Activated naive CD4-positive, alpha-beta T cell treated with anti-CD3 and anti-CD28 coated beads, Interleukin-2, amount 10 ng/mL, durations not matched to agents 7 days and 5 days (primary cell): ENCODE measurements at regions not wholly inside any gene's neighbourhood (a gene's known extent, or its start where the extent isn't known, plus 50 kb on each side); places are given as distances from the start of the nearest gene placed in this dataset.

Experiments
- CTCF ChIA-PET: fragments of 350-600 bp; sonication (Branson Sonifier 250); formaldehyde crosslinking; loops from one replicate; lab custom pipeline; 2021; ENCODE audit warnings: antibody characterized with exemption; lab: Charles Lee
- DNase-seq: peaks from one replicate; pipeline ENCODE4 v3.0.0-alpha.2; 2020
- H3K27ac Mint-ChIP-seq: one replicate; pipeline ENCODE4 v1.8.0; 2021; ENCODE audit warnings: mild to moderate bottlenecking, moderate library complexity, mixed read lengths
- H3K27me3 Mint-ChIP-seq: one replicate; pipeline ENCODE4 v1.8.0; 2021; ENCODE audit warnings: mild to moderate bottlenecking, mixed read lengths
- H3K36me3 Mint-ChIP-seq: one replicate; pipeline ENCODE4 v1.8.0; 2021; ENCODE audit warnings: mixed read lengths
- H3K4me1 Mint-ChIP-seq: one replicate; pipeline ENCODE4 v1.8.0; 2021; ENCODE audit warnings: mixed read lengths
- H3K4me3 Mint-ChIP-seq: one replicate; pipeline ENCODE4 v1.8.0; 2021; ENCODE audit warnings: mild to moderate bottlenecking, moderate library complexity, mixed read lengths
- H3K9me3 Mint-ChIP-seq: one replicate; pipeline ENCODE4 v1.8.0; 2021; ENCODE audit warnings: mixed read lengths

DNA sequence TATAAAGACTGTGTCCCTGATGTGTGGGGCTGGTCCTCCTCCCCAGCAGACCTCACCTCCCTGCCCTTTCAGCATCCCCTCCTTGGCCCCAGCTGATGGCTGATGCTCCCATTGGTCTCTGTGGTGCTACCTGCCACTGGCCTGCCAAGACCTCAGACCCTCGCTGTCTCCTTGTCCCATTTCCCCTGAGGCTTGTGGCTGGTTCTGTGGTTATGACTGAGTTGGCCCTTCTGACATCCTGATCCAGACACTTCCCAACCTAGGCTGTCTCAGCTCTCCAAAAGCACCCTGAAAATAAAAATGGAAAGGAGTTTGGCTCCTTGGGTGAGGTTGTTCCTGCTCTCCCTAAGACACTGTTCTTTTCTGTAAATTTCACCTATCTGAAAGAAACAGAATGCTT lies 214.2 kb downstream of the RPS24 start:
- no peak for DNase-seq
- H3K27ac Mint-ChIP-seq, result no peak overlapping the region
- H3K4me1 Mint-ChIP-seq, result peaks cover 20% of the 10 kb centered on the region
- no peak overlapping the region for H3K4me3 Mint-ChIP-seq
- H3K9me3 Mint-ChIP-seq, result peaks cover 6% of the 10 kb centered on the region
- CTCF ChIA-PET, result no interaction called here
- H3K36me3 Mint-ChIP-seq, result no peaks in the 10 kb centered on the region
- H3K27me3 Mint-ChIP-seq, result peaks cover 19% of the 10 kb centered on the region

DNA sequence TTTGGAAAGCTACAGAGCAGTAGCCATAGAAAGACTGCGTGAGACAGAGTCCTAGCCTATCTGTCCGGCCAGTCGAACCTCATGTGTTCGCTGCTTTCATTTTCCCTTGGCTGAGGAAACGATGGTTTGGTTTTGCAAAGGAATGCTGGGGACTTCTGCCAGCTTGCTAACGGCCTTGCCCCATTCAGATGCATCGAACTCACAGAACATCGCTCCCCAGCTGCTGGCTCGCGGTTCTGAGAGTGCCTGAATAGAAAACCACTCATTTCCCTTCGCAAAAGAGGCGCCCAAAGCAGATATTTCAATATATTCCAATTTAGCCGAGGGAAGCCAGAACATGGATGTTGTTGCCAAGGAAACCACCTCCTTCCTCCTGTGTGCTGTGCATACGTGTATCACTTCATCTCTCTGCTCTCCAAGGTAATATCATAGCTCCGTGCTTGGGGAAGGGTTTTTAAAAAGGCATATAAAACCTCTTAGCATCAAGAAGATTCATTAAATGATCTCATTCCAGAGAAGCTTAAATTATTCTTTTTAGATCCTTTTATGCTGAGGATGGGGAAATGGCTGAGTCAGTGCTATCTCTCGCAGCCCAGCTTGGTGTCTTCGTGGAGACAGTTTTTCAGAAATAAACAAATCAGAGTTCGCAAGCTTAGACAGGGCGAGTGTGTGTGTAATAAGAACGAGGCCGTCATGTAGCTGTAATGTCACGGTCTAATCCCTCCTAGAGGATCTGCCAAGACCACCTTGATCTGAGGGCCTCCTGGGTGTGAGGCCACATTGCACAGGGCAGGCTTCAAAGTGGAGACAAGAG lies 215.2 kb downstream of the RPS24 start:
- Mint-ChIP-seq H3K4me1 (peaks cover 20% of the 10 kb centered on the region), H3K36me3 (no peaks in the 10 kb centered on the region), H3K27ac (no peak overlapping the region), H3K9me3 (peaks cover 2% of the 10 kb centered on the region), H3K27me3 (peaks cover 23% of the 10 kb centered on the region), H3K4me3 (no peak overlapping the region)
- no peak for DNase-seq
- CTCF ChIA-PET, result no interaction called here

DNA sequence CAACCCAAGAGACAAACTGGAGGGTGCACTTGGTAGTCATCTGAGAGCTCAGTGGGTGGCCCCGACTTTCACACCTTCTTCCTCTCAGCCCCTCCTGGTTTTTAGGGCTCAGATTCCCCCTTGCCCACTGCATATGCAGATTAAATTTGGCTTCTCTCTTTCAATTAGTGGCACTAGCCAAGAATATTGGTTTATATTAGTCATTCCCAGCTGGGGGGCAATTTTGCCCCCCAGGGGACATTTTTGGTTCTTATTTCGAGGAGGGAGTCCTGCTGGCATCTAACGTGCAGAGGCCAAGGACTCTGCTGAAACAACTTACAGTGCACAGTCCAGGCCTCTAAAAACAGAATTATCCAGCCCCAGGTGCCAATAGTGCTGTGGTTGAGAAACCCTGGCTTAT lies 216.0 kb downstream of the RPS24 start:
- H3K27me3 Mint-ChIP-seq, result peaks cover 23% of the 10 kb centered on the region

DNA sequence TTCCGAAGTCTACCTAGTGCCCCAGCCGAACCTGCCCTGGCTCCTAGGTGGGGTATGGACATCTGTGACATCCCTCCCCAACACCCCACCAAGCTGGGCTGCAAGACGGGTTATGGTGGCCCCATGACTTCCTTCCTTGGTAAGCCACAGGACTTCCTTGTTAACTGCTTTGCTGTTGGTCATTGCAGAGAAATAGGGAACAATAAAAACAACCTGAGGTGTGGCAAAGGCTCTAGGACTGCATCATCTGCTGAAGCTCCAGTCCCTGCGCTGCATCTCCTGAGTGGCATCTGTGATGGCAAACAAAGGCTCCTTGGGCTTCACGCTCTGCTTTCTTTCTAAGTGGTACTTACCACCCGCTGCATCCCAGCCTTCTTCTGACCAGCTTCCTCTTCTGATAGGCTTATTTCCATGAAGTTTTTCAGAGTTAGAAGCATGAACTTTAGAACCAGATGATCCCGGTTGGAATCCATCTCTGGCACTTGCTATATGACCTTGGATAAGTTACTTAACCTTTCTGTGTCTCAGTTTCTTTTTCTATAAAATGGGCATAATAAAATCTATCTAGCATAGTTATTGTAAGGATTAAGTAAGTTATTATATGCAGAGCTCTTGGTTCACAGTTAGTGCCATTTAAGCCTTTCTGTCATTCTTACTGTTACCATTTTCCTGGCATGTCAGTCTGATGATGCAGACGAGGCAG lies 216.8 kb downstream of the RPS24 start:
- Mint-ChIP-seq H3K4me3 (no peak overlapping the region), H3K4me1 (peaks cover 20% of the 10 kb centered on the region), H3K36me3 (no peaks in the 10 kb centered on the region), H3K9me3 (no peaks in the 10 kb centered on the region), H3K27me3 (peaks cover 26% of the 10 kb centered on the region), H3K27ac (no peak overlapping the region)
- CTCF ChIA-PET, result interaction anchor here (0.7 to 1.2 kb wide), 3 partner anchors 10 to 54 kb away, joined by 3 read pairs; no protein-coding TSS in a partner anchor
- DNase-seq, result no peak

More for the DNA sequence above, 216.0 kb downstream of the RPS24 start:
- Mint-ChIP-seq H3K9me3 (no peaks in the 10 kb centered on the region), H3K36me3 (no peaks in the 10 kb centered on the region), H3K27ac (no peak overlapping the region), H3K4me3 (no peak overlapping the region), H3K4me1 (peaks cover 20% of the 10 kb centered on the region)
- no peak for DNase-seq
- CTCF ChIA-PET, result interaction anchor here (0.7 to 1.2 kb wide), 2 partner anchors 18 to 55 kb away, joined by 3 read pairs; no protein-coding TSS in a partner anchor

DNA sequence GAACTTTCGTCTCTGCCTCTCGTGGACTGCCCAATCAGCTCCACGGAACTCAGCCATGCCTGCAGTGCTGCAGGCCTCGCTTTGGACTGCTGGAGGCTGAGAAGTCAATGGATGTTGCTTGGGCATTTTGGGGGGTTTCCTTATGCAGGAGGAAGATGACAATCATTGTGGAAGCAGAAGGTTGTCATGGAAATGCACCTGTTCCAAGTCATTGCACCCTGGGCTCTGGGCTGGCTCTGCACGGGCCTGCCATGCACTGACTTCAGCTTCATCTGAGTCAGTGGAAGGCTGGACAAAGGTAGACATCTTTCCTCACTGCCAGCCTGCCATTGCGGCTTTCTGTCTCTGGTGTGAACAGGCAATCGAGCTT lies 217.3 kb downstream of the RPS24 start:
- DNase-seq, result no peak
- H3K9me3 Mint-ChIP-seq, result no peaks in the 10 kb centered on the region
- CTCF ChIA-PET, result interaction anchor here (1.1 kb wide), 1 partner anchor 9 kb away, joined by 3 read pairs; no protein-coding TSS in a partner anchor
- H3K4me1 Mint-ChIP-seq, result peaks cover 20% of the 10 kb centered on the region
- no peak overlapping the region for H3K4me3 Mint-ChIP-seq
- H3K36me3 Mint-ChIP-seq, result no peaks in the 10 kb centered on the region
- H3K27ac Mint-ChIP-seq, result no peak overlapping the region
- peaks cover 30% of the 10 kb centered on the region for H3K27me3 Mint-ChIP-seq

DNA sequence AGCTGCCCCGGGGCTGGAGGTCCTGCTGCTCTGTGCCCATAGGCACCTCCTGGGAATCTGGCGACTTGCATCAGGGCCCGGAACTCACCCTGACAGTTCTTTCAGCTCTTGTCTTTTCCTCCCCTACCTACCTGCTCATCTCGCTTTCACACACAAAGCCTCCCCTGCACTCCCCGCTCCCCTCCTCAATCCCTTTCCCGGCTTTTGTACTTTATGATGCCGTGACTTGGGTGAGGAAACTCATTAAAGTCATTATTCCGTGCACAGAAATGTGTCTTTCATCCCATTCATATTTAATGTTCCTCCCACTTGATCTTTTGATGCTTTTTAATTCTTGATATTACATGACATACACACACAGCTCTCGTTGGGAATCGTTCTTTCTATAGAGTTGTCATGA lies 218.6 kb downstream of the RPS24 start:
- Mint-ChIP-seq H3K4me1 (peaks cover 20% of the 10 kb centered on the region), H3K9me3 (no peaks in the 10 kb centered on the region), H3K27me3 (peaks cover 26% of the 10 kb centered on the region), H3K36me3 (no peaks in the 10 kb centered on the region), H3K27ac (no peak overlapping the region), H3K4me3 (no peak overlapping the region)
- CTCF ChIA-PET, result no interaction called here
- DNase-seq, result no peak

DNA sequence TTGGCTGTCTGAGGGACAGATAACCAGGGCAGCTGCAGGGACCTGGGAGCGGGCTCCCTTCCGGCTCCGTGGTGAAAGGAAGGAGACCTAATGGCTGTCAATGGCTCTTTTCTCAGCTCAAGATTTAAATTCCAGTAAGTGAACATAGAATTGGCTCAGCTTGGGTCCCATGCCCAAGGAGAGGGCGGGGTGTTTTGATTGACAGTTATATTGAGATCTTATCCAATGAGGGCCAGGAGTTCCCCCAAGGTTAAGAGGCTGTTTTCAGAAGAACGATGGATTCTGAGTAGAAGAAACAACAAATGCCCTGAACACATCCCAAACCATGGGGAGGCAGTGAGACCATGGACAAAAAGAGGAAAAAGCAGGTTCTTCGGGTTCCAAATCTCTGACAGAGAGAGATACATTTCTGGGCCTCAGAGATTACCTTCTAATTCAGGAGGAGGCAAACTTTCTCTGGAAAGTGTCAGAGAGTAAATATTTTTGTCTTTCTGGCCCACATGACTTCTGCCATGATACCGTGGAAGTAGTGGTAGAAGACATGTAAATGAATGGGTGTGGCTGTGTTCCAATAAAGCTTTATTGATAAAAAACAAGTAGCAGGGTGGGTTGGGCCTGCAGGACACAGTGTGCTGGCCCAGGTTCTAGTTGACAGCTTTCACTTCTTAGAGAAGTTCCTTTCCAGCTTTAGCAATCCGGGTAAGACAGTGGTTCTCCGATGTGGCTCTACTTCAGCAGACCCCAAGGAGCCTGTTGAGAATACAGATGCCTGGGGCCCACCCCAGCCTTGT lies 219.6 kb downstream of the RPS24 start:
- no peaks in the 10 kb centered on the region for H3K36me3 Mint-ChIP-seq
- H3K4me1 Mint-ChIP-seq, result peaks cover 20% of the 10 kb centered on the region
- H3K27me3 Mint-ChIP-seq, result peaks cover 26% of the 10 kb centered on the region
- DNase-seq, result no peak
- no peak overlapping the region for H3K4me3 Mint-ChIP-seq
- H3K9me3 Mint-ChIP-seq, result no peaks in the 10 kb centered on the region
- no peak overlapping the region for H3K27ac Mint-ChIP-seq
- CTCF ChIA-PET, result no interaction called here

DNA sequence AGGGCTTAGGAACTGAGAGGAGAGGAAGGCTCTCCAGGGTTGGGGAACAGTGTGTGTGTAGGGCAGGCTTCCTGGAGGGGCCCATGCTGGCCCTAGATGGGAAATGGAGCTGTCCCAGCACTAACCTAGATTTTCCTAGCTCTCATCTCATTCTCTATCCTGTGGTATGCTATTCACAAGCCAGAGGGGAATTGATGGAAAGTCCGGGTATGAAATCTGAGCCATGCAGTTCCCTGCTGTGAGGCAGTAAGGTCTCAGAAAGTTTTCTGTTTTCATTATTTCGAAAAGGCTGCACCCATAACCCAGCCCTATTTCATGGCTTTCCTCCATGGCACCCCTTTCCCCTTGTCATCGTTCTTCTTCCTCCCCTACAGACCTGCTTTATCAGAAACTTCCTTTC lies 220.3 kb downstream of the RPS24 start:
- Mint-ChIP-seq H3K27ac (no peak overlapping the region), H3K36me3 (no peaks in the 10 kb centered on the region), H3K4me3 (no peak overlapping the region), H3K9me3 (no peaks in the 10 kb centered on the region), H3K27me3 (peaks cover 27% of the 10 kb centered on the region), H3K4me1 (peaks cover 18% of the 10 kb centered on the region)
- CTCF ChIA-PET, result no interaction called here
- no peak for DNase-seq

DNA sequence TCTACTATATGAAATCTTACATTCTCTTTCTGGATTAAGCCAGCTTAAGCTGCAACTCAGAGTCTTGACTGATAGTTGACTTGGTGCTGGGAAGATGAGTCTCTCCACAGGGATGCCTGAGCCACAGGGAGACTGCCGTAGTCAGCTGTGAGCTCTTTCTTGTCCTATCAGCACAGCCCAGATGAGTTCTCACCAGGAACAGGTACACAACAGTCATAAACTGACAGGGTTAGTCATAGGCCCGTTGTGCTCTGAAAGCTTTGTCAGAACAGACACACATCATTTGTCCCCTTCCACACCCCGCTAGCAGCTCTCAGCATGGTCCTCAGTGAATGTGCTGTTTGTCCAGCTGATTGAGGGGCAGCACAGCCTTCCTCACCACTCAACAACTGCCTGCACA lies 221.6 kb downstream of the RPS24 start:
- no peaks in the 10 kb centered on the region for H3K9me3 Mint-ChIP-seq
- H3K4me1 Mint-ChIP-seq, result peaks cover 8% of the 10 kb centered on the region
- CTCF ChIA-PET, result no interaction called here
- H3K27me3 Mint-ChIP-seq, result peaks cover 25% of the 10 kb centered on the region
- no peaks in the 10 kb centered on the region for H3K36me3 Mint-ChIP-seq
- DNase-seq, result no peak
- no peak overlapping the region for H3K4me3 Mint-ChIP-seq
- no peak overlapping the region for H3K27ac Mint-ChIP-seq

DNA sequence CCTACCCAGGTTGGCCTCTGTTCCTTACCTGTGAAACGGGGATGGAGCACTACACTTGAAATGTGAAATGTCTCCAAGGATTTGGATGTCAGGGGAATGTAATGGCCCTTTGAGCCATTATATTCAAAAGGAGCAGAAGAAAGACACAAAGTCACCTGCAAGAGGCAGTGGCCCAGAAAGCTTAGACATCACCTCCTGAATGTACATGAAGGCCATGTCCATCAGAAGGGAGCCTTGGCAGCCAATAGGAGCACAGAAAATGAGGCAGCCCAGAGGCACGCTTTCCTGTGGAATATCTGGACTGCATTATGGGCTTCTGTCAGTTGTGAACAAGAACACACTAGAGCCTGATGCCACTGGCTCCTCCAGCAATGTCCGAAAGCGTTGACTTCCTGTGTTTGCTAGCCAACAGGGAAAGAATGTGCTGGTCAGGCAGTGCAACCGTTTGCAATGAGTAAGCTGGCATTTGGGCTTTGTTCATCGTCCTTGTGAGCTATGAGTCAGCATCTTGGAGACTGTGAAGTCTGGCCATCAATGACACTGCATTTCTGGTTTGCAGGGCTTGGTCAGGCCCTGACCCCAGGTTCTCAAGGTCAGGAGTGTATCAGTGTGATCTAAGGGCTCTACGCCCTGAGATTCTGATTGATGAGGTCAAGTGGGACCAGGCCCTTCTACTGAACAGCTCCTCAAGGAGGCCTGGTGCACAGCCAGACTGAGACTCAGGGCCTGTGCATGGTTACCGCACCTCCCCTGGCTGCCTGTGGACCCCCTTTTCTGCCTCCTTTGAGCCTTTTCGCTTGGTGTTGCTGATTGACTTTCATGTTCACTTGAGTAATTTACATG lies 222.4 kb downstream of the RPS24 start:
- H3K36me3 Mint-ChIP-seq, result no peaks in the 10 kb centered on the region
- H3K4me3 Mint-ChIP-seq, result no peak overlapping the region
- H3K4me1 Mint-ChIP-seq, result peaks cover 3% of the 10 kb centered on the region
- DNase-seq, result no peak
- no peaks in the 10 kb centered on the region for H3K9me3 Mint-ChIP-seq
- H3K27me3 Mint-ChIP-seq, result peaks cover 28% of the 10 kb centered on the region
- no peak overlapping the region for H3K27ac Mint-ChIP-seq
- CTCF ChIA-PET, result no interaction called here

DNA sequence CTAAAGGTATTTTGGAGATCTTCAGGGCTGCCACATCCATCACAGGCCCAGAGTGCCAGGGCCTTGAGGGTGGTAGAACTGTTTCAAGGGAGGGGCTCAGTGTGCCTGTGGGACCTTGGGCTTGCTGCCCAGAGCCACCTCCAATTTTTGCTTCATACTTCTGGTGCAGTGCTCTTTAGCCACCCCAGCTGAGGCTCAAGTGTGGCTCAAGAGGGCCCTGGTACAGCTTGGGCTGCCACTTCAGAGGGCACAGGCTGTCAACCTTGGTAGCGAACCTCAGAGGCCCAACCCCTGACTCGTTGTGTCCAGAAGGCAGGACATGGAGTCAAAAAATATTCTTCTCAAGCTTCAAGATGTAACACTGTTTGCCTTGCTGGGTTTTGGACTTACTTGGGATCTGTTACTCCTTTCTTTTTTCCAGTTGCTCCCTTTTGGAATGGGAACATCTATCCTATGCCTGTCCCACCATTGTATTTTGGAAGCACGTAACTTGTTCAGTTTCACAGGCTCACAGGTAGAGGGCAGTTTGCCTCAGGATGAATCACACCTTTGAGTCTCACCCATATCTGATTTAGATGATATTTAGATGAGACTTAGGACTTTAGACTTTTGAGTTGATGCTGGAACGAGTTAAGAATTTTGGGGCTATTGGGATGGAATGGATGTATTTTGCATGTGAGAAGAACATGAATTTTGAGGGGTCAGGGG lies 224.8 kb downstream of the RPS24 start:
- no peak for DNase-seq
- H3K36me3 Mint-ChIP-seq, result no peaks in the 10 kb centered on the region
- H3K27ac Mint-ChIP-seq, result no peak overlapping the region
- CTCF ChIA-PET, result no interaction called here
- no peaks in the 10 kb centered on the region for H3K9me3 Mint-ChIP-seq
- no peak overlapping the region for H3K4me3 Mint-ChIP-seq
- peaks cover 25% of the 10 kb centered on the region for H3K27me3 Mint-ChIP-seq
- no peaks in the 10 kb centered on the region for H3K4me1 Mint-ChIP-seq

DNA sequence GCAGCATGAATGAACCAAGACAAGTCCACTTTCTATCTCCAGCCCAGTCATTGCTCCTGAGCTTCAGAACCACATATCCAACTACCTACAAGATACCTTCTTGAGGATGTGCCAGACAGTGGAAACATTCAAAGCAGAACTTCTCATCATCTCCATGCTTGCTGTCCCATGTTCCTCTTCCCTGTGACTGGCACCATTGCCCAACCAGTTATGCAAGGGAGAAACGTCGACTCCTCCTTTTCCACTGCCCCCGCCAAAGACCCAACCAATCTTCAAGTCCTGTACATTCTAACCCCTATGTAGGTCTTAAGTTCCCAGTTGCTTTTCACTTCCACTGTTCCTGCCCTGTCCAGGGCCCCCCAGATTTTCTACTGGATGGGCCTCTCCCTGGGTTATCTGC lies 225.7 kb downstream of the RPS24 start:
- no peak overlapping the region for H3K27ac Mint-ChIP-seq
- CTCF ChIA-PET, result no interaction called here
- H3K4me3 Mint-ChIP-seq, result no peak overlapping the region
- H3K4me1 Mint-ChIP-seq, result no peaks in the 10 kb centered on the region
- H3K9me3 Mint-ChIP-seq, result no peaks in the 10 kb centered on the region
- peaks cover 21% of the 10 kb centered on the region for H3K27me3 Mint-ChIP-seq
- H3K36me3 Mint-ChIP-seq, result no peaks in the 10 kb centered on the region
- DNase-seq, result no peak

DNA sequence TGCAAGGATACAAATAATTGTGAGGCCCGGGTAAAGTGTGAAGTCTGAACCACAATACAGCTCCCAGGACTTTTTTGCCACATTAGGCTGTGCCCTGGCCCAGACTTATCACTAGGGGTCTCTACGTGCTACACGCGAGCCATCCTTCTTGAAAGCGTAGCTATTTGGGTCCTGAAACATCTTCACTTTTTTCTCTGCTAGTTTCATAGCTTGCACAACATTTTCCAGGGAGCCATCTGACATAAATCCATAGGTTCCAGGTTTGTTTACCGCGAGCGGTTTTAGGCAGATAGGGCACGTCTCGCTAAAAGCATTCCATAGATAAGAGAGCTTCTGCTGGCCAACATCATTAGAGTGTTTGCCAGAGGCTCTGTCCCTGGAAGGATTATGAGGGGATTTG lies 226.5 kb downstream of the RPS24 start:
- no peaks in the 10 kb centered on the region for H3K9me3 Mint-ChIP-seq
- CTCF ChIA-PET, result interaction anchor here (0.7 to 0.9 kb wide), 2 partner anchors 9 to 18 kb away, joined by 3 read pairs; no protein-coding TSS in a partner anchor
- DNase-seq, result no peak
- no peaks in the 10 kb centered on the region for H3K36me3 Mint-ChIP-seq
- H3K27ac Mint-ChIP-seq, result no peak overlapping the region
- H3K4me3 Mint-ChIP-seq, result no peak overlapping the region
- H3K4me1 Mint-ChIP-seq, result no peaks in the 10 kb centered on the region
- peaks cover 21% of the 10 kb centered on the region for H3K27me3 Mint-ChIP-seq
